ENCODE measurements at regions not wholly inside any gene's neighbourhood (a gene's known extent, or its start where the extent isn't known, plus 50 kb on each side); places are given as distances from the start of the nearest gene placed in this dataset.

DNA sequence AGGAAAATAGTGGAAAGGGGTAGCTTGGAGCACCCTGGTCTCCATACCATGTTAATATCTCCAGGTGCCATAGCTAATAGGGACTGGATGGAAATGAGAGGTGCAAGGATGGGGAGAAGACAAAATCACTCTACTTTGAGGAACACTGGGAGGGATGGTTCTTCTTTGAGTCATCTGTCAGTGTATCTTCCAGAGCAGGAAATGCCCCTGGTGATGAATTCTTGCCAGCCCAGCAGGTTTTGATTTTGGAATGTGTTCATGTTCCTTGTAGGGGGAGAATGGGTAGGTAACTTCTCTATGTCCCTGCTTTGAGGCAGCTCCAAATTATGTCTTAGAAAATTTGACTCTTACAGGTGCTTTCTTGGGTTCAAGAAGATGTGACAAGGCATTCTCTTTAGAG lies 177.0 kb upstream of the GLI3 start:
- Mint-ChIP-seq H3K27me3 (no peaks in the 10 kb centered on the region), H3K27ac (no peak overlapping the region), H3K4me1 (no peaks in the 10 kb centered on the region), H3K4me3 (no peak overlapping the region), H3K36me3 (ENCODE audit: low read depth) (no peaks in the 10 kb centered on the region)
- DNase-seq (no peak), ATAC-seq (no peak)
- no peaks in the 10 kb centered on the region for H3K9me3 ChIP-seq (ENCODE audit: control insufficient read depth, low read length, poor library complexity, severe bottlenecking)

DNA sequence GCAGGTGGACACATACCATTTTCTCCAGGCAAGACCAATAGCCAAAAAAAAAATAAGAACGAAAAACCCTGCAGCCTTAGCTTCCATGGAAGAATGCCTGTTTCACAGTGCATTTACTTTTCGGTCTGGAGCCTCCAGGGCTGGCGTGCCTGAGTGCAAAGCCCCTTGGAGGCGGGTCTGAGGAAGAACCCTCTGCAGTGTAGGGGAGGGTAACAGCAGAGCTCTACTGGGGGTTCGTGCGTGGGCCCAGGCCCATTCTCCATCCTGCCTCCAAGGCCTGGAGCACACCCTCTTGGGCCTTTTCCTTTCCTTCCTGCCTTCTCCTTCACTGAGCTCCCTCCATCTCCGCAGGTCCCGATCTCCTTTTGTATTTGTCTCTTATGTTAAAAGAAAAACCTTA lies 172.3 kb upstream of the GLI3 start:
- H3K27me3 Mint-ChIP-seq: no peaks in the 10 kb centered on the region

DNA sequence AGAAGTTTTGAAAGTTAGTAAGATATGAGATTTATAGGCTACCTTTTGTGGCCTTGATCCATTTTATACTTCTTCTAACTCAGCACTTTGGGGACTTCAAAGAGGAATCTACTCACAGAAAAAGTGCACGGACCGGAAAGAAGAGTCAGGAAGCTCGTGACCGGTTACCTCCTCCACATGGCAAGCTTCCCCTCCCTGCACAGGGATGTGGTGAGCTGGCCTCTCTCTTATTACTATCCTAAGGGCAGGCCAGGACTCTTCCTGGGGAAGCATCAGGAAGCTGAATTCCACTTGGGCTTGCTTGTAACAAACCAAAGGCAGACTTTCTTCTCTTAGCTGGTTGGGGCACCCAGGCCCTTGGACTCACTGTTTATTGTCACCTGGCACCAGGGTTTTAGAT lies 170.8 kb upstream of the GLI3 start:
- no peaks in the 10 kb centered on the region for H3K27me3 Mint-ChIP-seq

More for the DNA sequence above, 172.3 kb upstream of the GLI3 start:
- no peaks in the 10 kb centered on the region for H3K9me3 ChIP-seq (ENCODE audit: control insufficient read depth, low read length, poor library complexity, severe bottlenecking)
- Mint-ChIP-seq H3K4me3 (no peak overlapping the region), H3K36me3 (ENCODE audit: low read depth) (no peaks in the 10 kb centered on the region), H3K27ac (no peak overlapping the region), H3K4me1 (no peaks in the 10 kb centered on the region)
- no peak for DNase-seq
- no peak for ATAC-seq

DNA sequence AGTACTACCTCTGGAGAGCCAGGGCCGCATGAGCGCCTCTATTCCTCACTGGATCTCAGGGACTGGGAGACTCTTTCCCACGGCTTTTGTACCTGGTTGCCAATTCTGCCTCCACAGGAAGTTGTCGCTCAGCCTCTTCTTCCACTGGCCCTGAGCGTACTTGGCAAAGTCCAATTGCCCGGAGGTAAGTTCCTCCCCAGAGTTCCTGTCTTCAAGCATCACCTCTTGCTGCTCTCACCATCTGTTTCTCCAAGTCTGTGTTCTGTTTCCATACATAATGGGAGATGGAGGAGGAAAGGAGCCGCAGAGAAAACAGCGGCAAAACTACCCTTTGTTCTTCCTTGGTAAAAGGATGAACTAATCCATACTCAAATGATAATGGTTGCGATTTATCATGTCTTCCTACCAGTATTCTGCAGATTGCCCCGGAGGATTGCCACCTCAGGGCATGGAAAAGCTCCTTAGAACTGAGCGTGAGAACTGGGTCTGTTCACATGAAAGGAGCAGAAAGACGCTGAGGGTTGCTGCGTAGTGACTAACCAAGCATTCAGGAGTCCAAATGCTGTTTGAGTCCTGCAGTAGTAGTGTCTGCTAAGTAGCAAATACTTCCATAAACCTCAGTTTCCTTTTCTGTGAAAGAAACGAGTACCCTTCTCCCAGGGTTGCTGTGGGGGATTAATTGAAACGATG lies 170.2 kb upstream of the GLI3 start:
- H3K27me3 Mint-ChIP-seq: no peaks in the 10 kb centered on the region
- no peaks in the 10 kb centered on the region for H3K4me1 Mint-ChIP-seq
- H3K36me3 Mint-ChIP-seq (ENCODE audit: low read depth): no peaks in the 10 kb centered on the region
- no peak overlapping the region for H3K4me3 Mint-ChIP-seq
- no peak for ATAC-seq
- H3K27ac Mint-ChIP-seq: no peak overlapping the region
- H3K9me3 ChIP-seq (ENCODE audit: control insufficient read depth, low read length, poor library complexity, severe bottlenecking): no peaks in the 10 kb centered on the region
- DNase-seq: no peak

More for the DNA sequence above, 170.8 kb upstream of the GLI3 start:
- Mint-ChIP-seq H3K27ac (no peak overlapping the region), H3K36me3 (ENCODE audit: low read depth) (no peaks in the 10 kb centered on the region), H3K4me3 (no peak overlapping the region), H3K4me1 (no peaks in the 10 kb centered on the region)
- DNase-seq (no peak), ATAC-seq (no peak)
- no peaks in the 10 kb centered on the region for H3K9me3 ChIP-seq (ENCODE audit: control insufficient read depth, low read length, poor library complexity, severe bottlenecking)

DNA sequence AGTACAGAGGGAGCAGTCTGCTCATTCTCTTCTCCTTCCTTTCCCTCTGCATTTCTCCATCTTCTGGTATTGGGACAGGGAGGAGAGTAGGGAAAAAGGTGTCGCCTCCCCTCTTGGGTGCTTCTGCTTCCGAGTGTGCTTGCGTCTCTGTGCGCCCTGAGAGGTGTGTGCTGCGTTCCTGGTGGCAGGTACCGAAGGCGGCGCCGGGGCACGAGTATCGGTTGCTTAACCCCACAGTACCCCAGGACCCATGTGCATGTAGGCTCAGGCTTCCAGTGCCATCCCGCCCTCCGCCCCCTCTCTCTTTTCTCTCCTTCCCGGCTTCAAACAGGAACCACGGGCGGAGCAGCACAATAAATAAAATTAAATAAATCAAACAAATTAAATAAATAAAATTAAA lies 169.3 kb upstream of the GLI3 start:
- H3K9me3 ChIP-seq (ENCODE audit: control insufficient read depth, low read length, poor library complexity, severe bottlenecking): no peaks in the 10 kb centered on the region
- no peak overlapping the region for H3K27ac Mint-ChIP-seq
- no peaks in the 10 kb centered on the region for H3K4me1 Mint-ChIP-seq
- H3K27me3 Mint-ChIP-seq: no peaks in the 10 kb centered on the region
- DNase-seq (no peak), ATAC-seq (no peak)
- no peaks in the 10 kb centered on the region for H3K36me3 Mint-ChIP-seq (ENCODE audit: low read depth)
- no peak overlapping the region for H3K4me3 Mint-ChIP-seq

DNA sequence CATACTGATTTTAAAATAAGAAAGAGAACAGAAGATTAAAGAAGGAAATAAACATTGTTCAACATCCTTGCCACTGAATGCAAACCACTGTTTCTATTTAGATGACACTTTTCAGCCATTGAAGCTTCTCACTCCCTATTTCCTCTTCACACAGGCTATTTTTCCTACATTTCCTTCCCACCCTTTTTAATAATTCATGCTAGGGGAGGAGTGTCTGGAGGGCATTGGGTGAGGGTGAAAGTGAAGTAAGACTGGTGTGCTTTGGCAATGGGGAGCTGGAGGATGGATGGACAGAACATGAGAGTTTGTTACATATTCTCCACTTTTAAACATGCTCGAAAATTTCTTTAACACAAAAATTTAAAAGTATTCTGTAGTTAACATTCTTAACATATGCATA lies 168.8 kb upstream of the GLI3 start:
- Mint-ChIP-seq H3K4me1 (no peaks in the 10 kb centered on the region), H3K27me3 (no peaks in the 10 kb centered on the region), H3K4me3 (no peak overlapping the region), H3K27ac (no peak overlapping the region), H3K36me3 (ENCODE audit: low read depth) (no peaks in the 10 kb centered on the region)
- no peaks in the 10 kb centered on the region for H3K9me3 ChIP-seq (ENCODE audit: control insufficient read depth, low read length, poor library complexity, severe bottlenecking)
- ATAC-seq (no peak), DNase-seq (no peak)

DNA sequence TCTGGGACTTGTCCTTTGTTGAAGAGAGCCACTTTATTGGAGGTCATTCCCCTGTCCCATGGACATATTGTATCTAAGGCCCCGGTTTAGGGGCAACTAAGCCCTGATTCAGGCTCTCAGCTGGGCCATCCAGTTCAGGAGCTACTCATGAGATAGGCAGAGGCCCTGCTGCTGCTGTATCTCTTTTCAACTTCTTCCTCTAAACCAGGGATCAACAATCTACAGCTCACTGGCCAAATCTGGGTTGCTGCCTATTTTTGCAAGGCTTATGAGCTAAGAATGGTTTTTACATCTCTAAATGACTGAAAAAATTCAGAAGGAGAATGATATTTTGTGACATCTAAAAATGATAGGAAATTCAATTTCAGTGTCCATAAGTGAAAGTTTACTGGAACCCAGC lies 166.8 kb upstream of the GLI3 start:
- no peak for DNase-seq
- H3K27ac Mint-ChIP-seq: no peak overlapping the region

DNA sequence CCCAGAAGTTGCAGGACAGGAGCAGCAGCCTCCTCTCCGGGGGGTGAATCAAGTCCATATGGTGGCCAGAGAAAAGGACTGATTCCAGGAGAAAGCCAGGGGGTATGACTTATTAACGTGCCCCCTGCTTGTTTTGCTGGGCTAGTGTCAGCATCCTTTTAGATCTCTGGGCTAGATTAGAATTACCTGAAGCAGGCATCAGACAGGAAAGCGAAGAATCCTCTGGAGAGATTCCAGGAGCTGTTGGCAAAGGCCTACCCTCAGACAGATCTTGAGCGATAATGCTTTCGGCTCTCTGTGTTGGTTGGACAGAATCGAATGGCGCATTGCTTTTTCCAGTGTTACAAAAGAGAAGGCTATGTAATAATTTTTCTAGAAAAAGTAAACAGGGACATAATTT lies 164.0 kb upstream of the GLI3 start:
- Mint-ChIP-seq H3K4me3 (no peak overlapping the region), H3K27me3 (no peaks in the 10 kb centered on the region), H3K36me3 (ENCODE audit: low read depth) (no peaks in the 10 kb centered on the region), H3K27ac (no peak overlapping the region), H3K4me1 (no peaks in the 10 kb centered on the region)
- ATAC-seq (no peak), DNase-seq (no peak)
- H3K9me3 ChIP-seq (ENCODE audit: control insufficient read depth, low read length, poor library complexity, severe bottlenecking): no peaks in the 10 kb centered on the region

More for the DNA sequence above, 166.8 kb upstream of the GLI3 start:
- Mint-ChIP-seq H3K36me3 (ENCODE audit: low read depth) (no peaks in the 10 kb centered on the region), H3K4me3 (no peak overlapping the region), H3K4me1 (no peaks in the 10 kb centered on the region), H3K27me3 (no peaks in the 10 kb centered on the region)
- ATAC-seq: no peak
- H3K9me3 ChIP-seq (ENCODE audit: control insufficient read depth, low read length, poor library complexity, severe bottlenecking): no peaks in the 10 kb centered on the region

DNA sequence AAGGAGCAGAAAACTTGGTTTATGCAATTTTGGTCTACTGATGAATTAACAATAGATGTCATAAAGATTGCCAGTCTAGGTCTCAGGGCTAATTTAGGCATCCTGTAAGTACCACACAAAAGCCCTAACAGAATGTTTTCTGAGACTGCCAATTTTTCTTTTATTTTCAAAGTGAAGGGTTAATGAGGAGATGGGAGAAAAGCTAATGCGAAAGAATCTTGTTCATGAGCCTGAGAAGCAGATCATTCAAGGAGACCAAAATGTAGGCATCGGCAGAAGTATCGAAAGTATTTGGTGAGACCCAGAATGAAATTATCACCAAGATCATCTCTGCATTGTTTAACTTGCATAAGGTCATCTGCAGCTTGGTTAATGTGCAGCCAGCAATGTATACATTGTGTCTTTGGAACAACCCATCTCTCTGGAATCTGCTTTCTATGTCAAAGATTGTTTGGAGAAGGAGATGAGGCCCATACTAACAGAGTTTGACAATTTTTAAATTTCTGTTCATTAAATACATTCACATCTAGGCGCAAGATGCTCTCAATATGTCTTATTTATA lies 163.3 kb upstream of the GLI3 start:
- no peaks in the 10 kb centered on the region for H3K27me3 Mint-ChIP-seq

DNA sequence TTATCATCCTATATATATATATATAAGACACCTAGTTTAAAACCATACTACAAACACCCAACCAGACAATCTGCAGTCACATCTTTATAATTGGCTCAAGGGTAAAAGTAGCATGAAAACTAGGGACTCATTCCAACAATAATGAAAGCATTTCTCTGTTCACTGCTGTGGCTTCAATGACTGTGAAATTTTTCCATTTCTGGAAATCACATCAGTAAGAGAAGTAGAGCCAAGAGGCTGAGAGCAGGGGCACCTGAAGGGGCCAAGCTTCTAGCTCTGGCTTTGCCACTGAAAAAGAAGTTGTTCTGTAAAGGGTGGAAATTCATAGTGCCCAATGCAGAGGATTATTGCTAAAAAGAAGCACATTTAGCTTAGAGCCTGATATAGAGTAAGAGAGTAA lies 158.6 kb upstream of the GLI3 start:
- Mint-ChIP-seq H3K4me3 (no peak overlapping the region), H3K27me3 (peaks cover 4% of the 10 kb centered on the region), H3K36me3 (ENCODE audit: low read depth) (no peaks in the 10 kb centered on the region), H3K27ac (no peak overlapping the region), H3K4me1 (no peaks in the 10 kb centered on the region)
- H3K9me3 ChIP-seq (ENCODE audit: control insufficient read depth, low read length, poor library complexity, severe bottlenecking): no peaks in the 10 kb centered on the region
- DNase-seq: no peak
- no peak for ATAC-seq

More for the DNA sequence above, 163.3 kb upstream of the GLI3 start:
- no peaks in the 10 kb centered on the region for H3K9me3 ChIP-seq (ENCODE audit: control insufficient read depth, low read length, poor library complexity, severe bottlenecking)
- Mint-ChIP-seq H3K36me3 (ENCODE audit: low read depth) (no peaks in the 10 kb centered on the region), H3K4me1 (no peaks in the 10 kb centered on the region), H3K27ac (no peak overlapping the region), H3K4me3 (no peak overlapping the region)
- no peak for DNase-seq
- no peak for ATAC-seq

DNA sequence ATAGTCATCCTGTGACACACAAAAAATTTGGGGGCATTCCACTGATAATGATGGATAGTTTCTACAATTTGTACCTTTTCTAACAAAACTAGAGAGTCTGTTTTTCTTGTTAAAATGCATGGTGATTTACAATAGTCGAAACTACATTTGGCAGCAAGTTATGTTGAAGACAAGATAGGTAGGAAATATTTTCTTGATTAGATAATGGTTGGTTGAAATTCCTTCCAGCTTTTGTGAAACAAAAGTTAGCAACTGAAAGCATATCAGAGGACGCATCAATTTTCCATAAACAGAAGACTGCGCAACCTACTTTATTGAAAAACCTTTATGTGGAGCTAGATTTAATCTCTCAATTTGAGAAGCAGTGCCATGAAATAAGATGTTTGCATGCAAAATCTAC lies 155.8 kb upstream of the GLI3 start:
- ATAC-seq (no peak), DNase-seq (no peak)
- H3K9me3 ChIP-seq (ENCODE audit: control insufficient read depth, low read length, poor library complexity, severe bottlenecking): no peaks in the 10 kb centered on the region
- Mint-ChIP-seq H3K4me3 (no peak overlapping the region), H3K27me3 (peaks cover 4% of the 10 kb centered on the region), H3K4me1 (no peaks in the 10 kb centered on the region), H3K27ac (no peak overlapping the region), H3K36me3 (ENCODE audit: low read depth) (no peaks in the 10 kb centered on the region)

DNA sequence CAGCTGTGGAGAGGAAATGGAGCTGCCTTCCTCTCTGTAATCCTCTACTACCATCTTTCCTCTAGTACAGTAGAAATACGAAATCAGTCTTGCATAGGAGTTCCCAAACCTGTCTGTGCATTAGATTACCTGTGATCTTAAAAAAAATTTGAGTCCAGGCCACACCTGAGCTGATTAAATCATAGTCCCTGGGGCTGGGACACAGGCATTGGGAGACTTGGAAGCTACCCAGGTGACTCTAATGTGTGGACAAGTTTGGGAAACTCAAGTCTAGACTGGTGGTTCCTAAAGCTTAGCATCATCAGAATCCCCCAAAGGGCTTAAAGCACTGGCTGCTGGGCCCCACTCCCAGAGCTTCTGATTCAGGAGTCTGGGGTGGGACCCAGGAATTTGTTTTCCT lies 152.7 kb upstream of the GLI3 start:
- Mint-ChIP-seq H3K27me3 (peaks cover 4% of the 10 kb centered on the region), H3K36me3 (ENCODE audit: low read depth) (no peaks in the 10 kb centered on the region), H3K4me3 (no peak overlapping the region), H3K4me1 (no peaks in the 10 kb centered on the region), H3K27ac (no peak overlapping the region)
- ATAC-seq (no peak), DNase-seq (no peak)
- H3K9me3 ChIP-seq (ENCODE audit: control insufficient read depth, low read length, poor library complexity, severe bottlenecking): no peaks in the 10 kb centered on the region

DNA sequence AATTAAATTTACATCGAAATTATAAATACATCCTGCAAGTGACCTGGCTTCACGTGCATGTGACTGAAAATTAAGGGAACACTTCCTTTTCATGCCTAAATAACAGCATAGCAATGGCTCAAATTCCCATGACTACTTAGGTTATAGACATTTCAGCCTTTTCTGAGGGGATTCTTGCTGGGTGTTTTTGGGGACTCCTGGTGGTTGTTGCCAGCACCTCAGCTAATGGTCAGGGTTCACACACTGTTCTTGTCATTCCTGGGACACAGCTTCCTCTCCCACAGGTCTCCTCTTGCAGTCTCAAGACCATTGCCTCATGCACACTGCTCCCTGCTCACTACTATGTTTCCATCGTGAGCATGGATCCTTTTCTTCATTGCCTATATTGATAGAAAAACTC lies 148.9 kb upstream of the GLI3 start:
- H3K36me3 Mint-ChIP-seq (ENCODE audit: low read depth): no peaks in the 10 kb centered on the region
- no peak overlapping the region for H3K27ac Mint-ChIP-seq
- no peak overlapping the region for H3K4me3 Mint-ChIP-seq
- H3K4me1 Mint-ChIP-seq: no peaks in the 10 kb centered on the region
- H3K9me3 ChIP-seq (ENCODE audit: control insufficient read depth, low read length, poor library complexity, severe bottlenecking): no peaks in the 10 kb centered on the region
- peaks cover 2% of the 10 kb centered on the region for H3K27me3 Mint-ChIP-seq
- ATAC-seq (no peak), DNase-seq (no peak)

DNA sequence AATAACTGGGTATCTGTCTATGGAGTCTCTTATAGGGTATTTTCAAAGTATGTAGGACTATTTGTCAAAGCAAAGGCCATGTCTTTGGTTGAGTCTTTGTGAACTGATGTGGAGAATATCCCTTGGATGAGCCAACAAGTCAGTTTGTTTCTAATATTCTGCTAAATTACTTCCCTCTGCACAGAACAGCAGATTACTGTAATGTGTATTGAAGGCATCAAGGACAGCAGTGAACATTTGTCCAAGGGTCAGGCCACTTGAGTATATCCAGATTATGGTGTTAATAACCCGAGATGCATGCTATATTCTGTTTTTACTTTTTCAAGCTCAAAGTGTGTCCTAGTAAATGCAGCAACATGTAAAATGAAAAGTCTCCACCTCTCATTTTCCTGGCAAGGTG lies 144.2 kb upstream of the GLI3 start:
- H3K4me1 Mint-ChIP-seq: no peaks in the 10 kb centered on the region
- no peak for DNase-seq
- no peak overlapping the region for H3K27ac Mint-ChIP-seq
- H3K36me3 Mint-ChIP-seq (ENCODE audit: low read depth): no peaks in the 10 kb centered on the region
- H3K4me3 Mint-ChIP-seq: no peak overlapping the region
- no peaks in the 10 kb centered on the region for H3K9me3 ChIP-seq (ENCODE audit: control insufficient read depth, low read length, poor library complexity, severe bottlenecking)
- ATAC-seq: no peak
- no peaks in the 10 kb centered on the region for H3K27me3 Mint-ChIP-seq
